GM11168 (cell line): ENCODE measurements at regions not wholly inside any gene's neighbourhood (a gene's known extent, or its start where the extent isn't known, plus 50 kb on each side); places are given as distances from the start of the nearest gene placed in this dataset.

Experiments used
- in situ Hi-C: fragments of 300-500 bp; cut with MboI; formaldehyde crosslinking; loops from one replicate; pipeline ENCODE4 v1.12.0; 2022; ENCODE audit warnings: low sequenced_read_pairs; ENCODE audit not compliant: unreplicated experiment

DNA sequence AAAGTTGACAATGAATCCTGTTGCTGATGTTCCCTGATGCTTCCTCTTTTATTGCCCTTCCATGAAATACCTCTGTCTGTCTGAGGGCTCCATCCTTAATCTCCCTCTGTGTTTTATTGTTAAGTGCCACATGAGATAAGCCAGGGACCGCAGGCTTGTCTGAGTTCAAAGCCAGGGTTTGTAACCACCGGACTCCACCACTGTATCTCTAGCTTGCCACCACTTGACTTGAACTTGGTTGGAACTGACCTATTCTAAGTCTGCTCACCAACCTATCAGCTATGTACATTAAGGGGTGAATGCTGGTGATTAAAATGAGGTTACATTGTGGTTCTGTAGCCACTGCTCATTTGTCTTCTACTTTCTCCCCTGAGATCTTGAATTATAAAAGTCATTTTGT lies 328.5 kb upstream of the ZEB2 start:
- in situ Hi-C loops, result no loop called here

DNA sequence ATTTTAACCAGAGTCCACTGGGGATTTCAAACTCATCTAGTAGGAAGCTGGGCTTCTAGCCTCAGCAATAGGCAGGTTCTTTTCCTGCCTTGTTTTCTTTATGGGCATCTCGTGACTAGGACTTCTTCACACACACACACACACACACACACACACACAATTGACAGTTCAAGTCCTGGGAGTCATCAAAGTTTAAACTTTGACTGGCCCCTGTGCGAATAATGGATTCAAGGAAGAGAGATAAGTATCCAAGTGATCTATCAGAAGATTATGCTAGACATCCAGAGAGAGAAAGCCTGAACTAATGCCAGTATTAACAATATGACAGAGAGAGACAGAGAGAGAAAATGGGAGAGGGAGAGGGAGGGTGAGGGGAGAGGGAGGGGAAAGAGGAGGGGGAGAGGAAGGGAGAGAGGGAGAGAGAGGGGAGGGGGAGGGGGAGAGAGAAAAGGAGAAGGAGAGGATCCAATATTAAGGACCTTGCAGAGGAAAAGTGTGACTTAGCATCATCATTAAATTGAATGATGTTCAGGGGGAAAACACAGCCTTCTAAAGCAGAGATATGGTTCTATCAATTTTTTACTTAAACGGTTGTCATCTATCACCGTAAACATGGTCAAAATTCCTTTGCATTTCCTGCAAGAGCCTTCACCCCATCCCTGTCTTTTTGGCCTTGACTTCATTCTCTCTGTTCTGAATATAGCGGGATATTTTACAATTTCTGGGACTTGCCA lies 327.6 kb upstream of the ZEB2 start:
- in situ Hi-C loops, result no loop called here

DNA sequence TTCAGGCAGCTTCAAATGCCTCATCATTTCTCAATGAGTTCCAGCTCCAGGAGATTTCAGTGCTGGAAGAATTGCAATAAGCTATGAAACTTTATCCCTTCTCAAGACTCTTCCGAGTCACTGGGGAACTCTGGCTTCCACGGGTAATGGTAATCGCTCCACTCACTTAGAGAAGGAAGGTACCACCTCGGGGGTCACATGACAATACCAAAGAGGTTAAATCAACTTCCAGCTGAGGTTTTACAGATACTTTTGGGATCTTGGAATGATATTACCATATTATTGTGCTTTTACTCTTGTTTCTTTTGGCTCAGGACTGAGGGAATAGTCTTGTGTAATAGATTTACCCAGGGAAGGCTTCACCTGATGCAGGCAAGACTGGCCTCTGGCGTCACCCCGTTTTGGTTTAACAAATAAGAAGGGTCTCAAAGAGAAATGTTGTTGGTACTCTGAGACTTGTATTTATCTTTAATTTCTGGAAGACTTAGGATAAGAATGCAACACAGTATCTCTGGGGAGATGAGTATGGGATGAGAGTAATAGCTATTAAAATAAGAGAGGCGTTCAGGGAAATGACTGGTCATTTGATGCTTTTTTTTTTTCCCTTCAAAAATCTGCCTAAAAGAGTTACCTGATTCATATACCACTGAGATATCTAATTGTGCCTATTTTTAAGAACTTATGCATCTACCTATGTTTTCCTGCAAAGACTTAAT lies 316.9 kb upstream of the ZEB2 start:
- in situ Hi-C loops, result no loop called here

DNA sequence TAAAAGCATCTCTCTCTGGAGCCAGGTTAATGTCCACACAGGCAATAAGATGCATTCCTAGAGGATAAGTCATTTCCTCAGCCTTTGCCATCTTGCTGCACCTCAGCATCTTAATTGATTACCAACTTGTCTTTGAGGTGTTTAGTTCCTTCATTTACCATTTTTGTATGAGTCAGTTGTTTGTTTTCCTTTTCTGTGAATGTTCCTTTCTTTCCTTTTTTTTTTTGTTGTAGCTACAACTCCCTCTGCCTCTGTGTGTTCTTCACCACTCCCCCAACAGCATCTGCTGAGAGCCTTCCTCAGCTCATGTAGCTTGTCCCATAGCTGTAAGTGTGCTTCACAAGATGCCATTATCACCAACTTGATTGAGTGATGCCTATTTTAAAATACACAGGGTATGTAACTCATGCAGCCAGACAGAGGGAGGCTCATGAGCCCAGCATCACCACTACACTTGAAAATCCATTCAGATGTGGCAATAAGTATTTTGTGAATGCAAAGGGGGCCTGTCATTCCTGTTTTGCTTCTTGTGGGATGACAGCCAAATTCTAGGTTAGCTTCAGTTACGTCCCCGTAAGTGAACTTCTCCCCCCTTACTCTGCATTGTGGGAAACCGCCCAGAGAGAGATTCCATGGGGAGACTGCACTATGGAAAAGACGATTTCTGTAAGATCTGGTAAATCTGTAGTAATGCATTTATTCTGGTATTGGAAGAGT lies 315.9 kb upstream of the ZEB2 start:
- in situ Hi-C loops, result no loop called here

DNA sequence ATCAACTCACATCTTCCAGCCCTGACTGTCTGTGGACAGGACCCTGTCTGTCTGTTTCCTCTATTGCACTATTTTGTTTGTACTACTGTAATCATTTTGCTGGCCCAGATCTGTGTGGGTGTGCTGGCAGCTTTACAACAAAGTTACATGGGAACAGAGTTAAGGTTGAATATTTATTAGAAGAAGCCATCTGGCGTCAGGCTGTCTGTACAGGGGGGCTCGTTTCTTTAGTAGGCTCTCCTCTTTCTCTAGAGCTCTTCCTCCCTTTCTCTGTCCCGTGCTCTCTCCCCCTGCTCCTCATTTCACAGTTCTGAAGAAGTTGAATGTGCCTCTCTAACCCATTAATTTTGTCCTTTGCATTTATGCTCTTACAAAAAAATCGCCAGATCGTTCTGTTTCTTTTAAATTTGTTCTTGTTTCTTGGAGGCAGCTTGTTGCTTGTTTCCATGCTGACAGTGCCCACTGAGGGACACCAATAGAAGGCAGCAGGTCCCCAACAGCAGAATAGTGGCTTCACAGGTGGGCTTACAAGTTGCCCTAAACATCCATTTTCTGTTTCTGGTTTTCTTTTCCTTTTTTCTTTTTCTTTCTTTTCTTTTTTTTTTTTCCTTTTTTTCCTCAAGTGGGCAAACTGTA lies 315.2 kb upstream of the ZEB2 start:
- in situ Hi-C loops, result no loop called here

DNA sequence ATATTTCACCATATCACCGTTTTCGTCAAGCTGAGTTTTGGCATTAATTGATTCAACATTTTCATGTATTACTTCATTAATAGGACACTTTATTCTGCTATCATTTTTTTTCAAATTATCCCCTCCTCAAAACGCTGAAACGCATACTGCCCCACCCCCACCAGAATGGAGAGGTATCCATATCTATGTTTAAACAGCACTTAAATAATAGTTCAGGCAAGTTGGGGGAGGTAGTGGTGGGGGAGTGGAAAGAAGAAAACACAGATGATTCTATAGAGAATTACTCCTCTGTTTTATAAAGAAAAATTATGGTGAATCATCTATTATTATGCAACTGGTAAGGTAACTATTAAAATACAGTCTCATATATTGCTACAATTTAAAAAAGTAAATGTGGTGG lies 314.4 kb upstream of the ZEB2 start:
- in situ Hi-C loops, result no loop called here

DNA sequence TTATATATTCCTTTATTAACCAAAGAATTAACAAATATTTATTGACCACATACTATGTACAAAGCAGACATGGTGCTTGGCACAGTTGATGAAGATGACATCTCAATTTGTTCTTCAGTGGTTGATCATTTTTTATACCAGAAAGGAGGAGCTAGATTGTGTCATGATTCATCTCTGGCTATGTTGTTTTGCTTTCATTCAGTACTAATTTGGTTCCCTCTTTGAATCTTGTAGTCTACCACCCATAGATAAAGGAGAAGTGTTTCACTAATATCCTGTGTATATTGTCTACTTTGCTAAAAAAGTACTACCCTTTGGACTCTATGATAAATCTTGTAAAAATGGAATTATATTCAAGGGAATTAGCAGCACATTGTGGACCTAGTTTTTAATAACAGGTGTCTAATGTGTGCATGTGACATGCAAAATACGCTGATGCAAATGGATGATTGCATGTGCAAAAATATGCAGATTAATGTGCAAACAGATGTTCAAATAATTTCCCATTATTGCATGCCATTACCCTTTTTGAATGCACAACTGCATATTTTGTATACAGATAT lies 313.2 kb upstream of the ZEB2 start:
- in situ Hi-C loops, result no loop called here

DNA sequence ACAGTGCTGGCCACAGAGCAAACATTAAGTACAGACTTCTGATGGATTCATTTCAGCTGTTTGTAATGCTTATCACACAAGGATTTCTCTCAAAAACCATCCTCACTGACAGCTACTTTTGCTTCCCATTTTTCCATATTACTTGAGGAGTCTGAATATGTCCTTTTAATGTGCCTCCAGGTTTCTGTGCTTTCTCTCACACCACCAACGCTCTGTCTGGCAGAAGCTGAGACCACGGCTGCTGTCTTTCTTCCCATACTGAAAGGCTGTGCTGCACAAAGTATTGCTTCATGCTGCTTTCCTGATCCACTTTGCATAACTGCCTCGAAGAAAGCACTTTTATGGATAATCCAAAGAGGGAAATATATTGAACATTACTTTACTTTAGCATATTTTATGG lies 312.1 kb upstream of the ZEB2 start:
- in situ Hi-C loops, result no loop called here

DNA sequence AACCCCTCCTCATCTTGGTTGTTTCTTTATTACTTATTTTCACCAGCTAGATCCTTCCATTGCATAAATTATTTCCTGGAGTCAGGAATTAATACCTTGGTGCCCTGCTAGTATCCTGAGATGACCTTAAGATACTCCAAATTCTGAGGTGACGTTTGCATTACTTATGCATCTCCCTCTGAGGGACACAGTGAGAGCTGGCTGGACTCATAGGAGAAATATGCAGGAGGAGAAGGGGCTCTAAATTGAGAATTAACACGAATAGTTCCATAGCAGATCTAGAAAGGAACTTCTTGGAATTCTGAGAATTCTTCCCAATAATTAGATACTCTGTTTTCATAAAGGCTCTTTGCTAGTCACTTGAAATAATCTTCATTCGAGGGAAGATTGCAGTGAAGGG lies 310.6 kb upstream of the ZEB2 start:
- in situ Hi-C loops, result no loop called here

DNA sequence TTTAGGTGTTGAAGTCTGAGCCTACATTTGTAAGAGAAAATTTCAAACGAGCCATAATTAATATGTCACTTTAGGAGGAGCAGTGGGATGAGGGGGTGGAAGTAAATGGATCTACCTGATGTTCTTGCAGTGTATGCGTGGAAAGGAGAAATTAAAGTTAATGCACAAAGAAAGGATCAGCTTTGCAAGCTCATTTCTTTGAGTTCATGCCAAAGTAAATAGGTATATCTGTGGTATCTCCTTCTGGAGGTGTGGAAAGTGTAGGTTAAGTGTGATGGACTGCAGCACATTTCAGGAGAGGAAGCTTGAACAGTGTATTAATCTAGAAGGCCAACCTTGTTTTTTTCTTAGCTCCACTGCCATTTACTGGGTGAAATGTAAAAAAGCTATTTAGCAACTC lies 307.5 kb upstream of the ZEB2 start:
- in situ Hi-C loops, result no loop called here

DNA sequence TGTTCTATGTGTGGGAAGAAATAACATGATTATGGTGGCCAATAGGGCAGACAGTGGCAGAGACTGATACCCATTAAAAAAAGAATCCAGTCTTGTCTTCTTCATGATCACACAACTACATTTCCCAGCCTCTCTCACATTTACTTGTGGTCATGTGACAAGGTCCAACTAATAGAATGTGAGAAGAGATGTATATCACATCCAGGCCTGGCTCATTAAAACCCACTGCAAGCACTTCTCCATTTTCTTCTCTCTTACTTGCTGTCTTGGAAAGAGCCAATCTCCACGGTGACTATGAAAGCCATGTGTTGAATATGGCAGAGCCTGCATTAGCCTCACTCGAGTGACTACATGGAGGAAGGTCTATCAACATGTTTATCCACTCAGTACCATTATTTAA lies 306.2 kb upstream of the ZEB2 start:
- in situ Hi-C loops, result no loop called here

DNA sequence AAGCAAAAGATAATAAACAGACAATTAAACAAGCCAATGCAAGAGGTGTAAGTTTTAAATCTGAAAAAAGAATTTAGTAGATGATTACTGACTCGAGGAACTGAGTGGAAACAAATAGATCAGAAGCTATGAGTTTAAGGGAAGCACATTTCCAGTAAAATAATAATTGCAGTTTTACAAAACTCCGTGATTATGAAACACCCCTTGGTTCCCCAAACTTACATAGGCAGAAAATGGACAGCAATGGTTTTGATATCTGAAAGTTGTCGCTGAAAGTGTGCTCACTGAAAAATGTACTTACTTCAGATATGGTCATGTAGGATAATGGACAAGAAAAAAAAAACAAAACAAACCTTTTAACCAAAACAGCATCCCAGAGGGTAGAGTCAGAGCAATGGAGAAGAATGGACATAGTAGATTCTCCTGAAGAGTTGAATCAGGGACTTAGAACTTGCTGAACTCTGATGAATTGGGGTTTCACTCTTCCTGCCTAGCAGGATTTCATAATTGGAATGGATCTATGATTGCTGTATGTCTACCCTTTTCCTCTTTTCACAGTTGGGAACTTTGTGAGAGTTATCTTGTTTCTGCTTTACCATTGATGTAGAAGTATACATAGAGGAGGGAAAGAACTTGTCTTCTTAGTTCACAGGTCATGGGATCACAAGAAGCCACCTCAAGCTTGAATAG lies 305.6 kb upstream of the ZEB2 start:
- in situ Hi-C loops, result no loop called here

DNA sequence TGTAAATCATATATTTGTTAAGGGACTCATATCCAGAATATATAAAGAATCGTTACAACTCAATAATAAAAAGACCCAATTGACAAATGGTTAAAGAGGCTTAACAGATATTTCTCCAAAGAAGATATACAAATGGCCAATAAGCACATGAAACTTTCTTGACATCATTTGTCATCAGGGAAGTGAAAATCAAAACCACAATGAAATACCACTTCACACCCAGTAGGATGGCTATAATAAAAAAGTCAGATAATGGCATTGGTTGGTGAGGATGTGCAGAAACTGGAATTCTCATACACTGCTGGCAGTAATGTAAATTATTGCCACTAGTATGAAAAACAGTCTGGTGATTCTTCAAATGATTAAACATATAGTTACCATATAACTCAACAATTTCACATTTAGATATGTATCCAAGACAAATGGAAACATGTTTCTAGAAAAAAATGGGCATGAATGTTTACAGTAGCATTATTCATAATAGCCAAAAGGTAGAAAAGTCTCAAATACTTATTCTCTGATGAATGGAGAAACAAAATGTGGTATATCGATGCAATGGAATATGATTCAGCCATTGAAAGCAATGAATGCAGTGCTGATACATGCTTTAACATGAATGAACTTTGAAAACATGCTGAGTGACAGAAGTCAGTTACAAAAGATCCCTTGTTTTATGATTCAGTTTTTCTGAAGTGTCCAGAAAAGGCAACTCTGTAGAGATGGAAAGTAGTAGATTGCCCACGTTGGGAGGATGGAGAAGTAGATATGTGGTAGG lies 304.6 kb upstream of the ZEB2 start:
- in situ Hi-C loops, result no loop called here

DNA sequence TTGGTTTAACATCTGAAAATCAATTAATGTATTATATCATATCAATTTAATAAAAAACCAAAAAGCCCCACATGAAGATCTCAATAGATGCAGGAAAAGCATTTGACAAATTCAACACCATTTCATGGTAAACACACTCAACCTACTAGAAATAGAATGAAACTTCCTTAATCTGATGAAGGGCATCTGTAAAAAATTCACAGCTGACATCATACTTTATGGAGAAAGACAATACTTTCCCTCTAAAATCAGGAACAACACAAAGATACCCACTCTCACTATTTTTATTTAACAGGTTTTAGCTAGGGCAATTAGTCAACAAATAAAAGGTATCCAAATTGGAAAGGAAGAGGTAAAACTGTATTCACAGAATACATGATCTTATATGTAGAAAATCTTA lies 303.0 kb upstream of the ZEB2 start:
- in situ Hi-C loops, result no loop called here

DNA sequence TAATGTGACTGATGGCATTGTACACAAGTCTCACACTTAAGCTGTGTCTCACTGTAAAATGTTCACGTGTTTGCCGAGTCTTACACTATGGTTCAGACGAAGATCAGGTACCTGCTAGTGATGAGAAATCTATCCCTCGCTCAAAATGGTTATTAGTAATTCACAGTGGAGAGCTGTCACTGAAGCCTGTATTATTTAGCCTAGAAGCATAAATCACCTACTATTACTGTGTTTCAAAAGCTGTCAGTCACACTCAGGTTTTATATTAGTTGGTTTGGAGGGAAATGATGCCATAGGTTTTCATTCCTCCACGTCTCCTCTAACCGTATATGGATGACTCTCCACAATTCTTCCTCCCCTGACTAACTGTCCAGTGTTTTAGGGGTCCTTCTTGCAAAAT lies 292.4 kb upstream of the ZEB2 start:
- in situ Hi-C loops, result no loop called here

DNA sequence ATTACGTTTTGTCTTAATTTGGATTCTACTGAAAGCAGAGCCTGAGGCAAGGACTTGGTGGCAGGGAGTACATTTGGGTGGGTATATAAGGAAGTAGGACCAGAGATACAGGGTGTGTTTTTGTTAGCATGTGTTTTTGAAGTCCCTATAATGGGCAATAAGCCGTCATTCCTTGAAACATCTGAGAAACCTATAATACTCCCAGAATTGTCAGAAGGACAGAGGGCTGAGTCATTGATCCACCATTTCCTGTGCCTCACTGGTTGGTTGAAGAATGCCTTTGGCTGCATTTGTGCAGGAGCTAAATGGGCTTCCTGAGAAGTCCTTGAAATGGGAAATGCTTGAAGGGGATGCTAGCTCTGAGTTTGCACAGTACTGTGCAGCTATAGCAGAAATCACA lies 281.8 kb upstream of the ZEB2 start:
- in situ Hi-C loops, result no loop called here

DNA sequence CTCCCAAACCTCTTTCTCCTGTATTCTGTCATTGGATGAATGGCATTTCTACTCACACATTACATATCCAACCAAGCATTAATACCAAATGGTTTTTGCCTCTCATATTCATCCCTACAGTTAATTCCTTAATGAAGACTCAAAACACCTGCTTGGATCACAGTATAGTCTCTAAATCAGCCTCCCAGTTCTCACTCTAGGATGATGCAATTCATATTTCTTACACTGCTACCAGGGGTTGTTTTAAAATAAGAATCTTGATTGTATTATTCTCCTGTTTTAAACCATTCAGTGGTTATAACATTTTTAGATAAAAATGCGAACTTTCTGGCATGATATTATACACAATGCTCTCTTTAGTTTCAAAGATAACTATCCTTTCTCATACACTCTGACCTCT lies 281.4 kb upstream of the ZEB2 start:
- in situ Hi-C loops, result no loop called here

DNA sequence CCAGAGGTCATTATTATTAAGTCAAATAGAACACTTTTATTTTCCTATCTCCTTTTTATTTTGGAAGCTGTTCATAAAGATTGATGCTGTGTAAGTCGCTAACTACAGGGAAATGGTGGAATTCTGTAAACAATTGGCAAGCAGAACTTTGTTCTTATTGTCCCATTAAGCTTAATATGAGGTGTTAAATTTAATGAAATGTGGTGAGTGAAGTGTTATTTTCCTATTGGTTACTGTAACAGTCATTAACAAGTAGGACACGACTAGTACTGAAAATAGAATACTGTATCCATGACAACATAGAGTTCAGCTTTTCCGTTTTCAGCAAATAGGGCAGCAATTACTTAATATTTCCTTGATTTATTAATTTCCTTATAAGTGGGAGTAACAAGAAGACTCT lies 279.1 kb upstream of the ZEB2 start:
- in situ Hi-C loops, result no loop called here

DNA sequence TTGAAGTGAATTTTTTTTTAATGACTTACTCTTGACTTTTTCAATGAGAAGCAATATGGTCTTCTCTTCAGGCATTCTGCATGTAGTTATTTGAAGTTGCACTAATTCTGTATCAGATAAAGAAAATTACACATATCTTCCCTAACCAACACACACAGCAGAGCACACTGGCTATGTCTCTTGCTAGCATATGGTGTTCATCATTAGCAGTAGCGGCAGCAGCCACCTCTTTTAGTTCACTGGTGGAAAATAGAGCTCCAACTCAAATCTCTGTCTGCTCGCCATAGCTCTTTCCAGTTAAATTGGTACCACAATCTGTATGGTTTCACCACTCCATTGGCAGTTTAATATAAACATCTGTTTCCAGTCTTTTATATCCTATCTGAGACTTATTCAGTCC lies 278.1 kb upstream of the ZEB2 start:
- in situ Hi-C loops, result no loop called here
